GM23248 (cell line): ENCODE measurements at regions not wholly inside any gene's neighbourhood (a gene's known extent, or its start where the extent isn't known, plus 50 kb on each side); places are given as distances from the start of the nearest gene placed in this dataset.

Experiments
- DNase-seq: peaks from one replicate; pipeline ENCODE4 v3.0.0-alpha.2; 2015
- H2AFZ ChIP-seq: fragments of 200-600 bp; sonication (generic); 2 replicates; pipeline ENCODE4 v1.6.1; 2016; ENCODE audit warnings: antibody characterized with exemption
- H3F3A ChIP-seq: fragments of 200-600 bp; sonication (generic); 2 replicates; pipeline ENCODE4 v1.6.1; 2016; ENCODE audit warnings: mild to moderate bottlenecking, antibody characterized with exemption, mixed run types; ENCODE audit not compliant: insufficient read depth
- H3K27ac ChIP-seq: fragments of 200-600 bp; sonication (generic); 2 replicates; pipeline ENCODE4 v1.5.1; 2016; ENCODE audit warnings: mild to moderate bottlenecking
- H3K27me3 ChIP-seq: fragments of 200-600 bp; sonication (generic); replicated peaks from 2 replicates; pipeline ENCODE4 v1.6.1; 2016; ENCODE audit warnings: mild to moderate bottlenecking; ENCODE audit not compliant: insufficient read depth
- H3K36me3 ChIP-seq: fragments of 200-600 bp; sonication (generic); 2 replicates; pipeline ENCODE4 v1.6.1; 2016; ENCODE audit warnings: low read depth, mild to moderate bottlenecking
- H3K4me1 ChIP-seq: fragments of 200-600 bp; sonication (generic); 2 replicates; pipeline ENCODE4 v1.6.1; 2016; ENCODE audit warnings: mild to moderate bottlenecking; ENCODE audit not compliant: insufficient read depth
- H3K4me2 ChIP-seq: fragments of 200-600 bp; sonication (generic); one replicate; pipeline ENCODE4 v1.6.1; 2016; ENCODE audit warnings: mild to moderate bottlenecking; ENCODE audit not compliant: unreplicated experiment
- H3K4me3 ChIP-seq: fragments of 200-600 bp; sonication (generic); 2 replicates; pipeline ENCODE4 v1.5.1; 2016; ENCODE audit warnings: mild to moderate bottlenecking
- H3K79me2 ChIP-seq: fragments of 200-600 bp; sonication (generic); 2 replicates; pipeline ENCODE4 v1.6.1; 2016; ENCODE audit warnings: mild to moderate bottlenecking; ENCODE audit not compliant: insufficient read depth
- H3K9ac ChIP-seq: fragments of 200-600 bp; sonication (generic); 2 replicates; pipeline ENCODE4 v1.6.1; 2016; ENCODE audit warnings: mild to moderate bottlenecking
- H3K9me2 ChIP-seq: fragments of 200-600 bp; sonication (generic); 2 replicates; pipeline ENCODE4 v1.6.1; 2016; ENCODE audit warnings: mixed run types, mild to moderate bottlenecking, moderate library complexity; ENCODE audit not compliant: insufficient read depth
- H3K9me3 ChIP-seq: fragments of 200-600 bp; sonication (generic); one replicate; pipeline ENCODE4 v1.6.1; 2017; ENCODE audit warnings: low read depth
- H4K20me1 ChIP-seq: fragments of 200-600 bp; sonication (generic); 2 replicates; pipeline ENCODE4 v1.6.0; 2016; ENCODE audit not compliant: insufficient read depth
- EZH2 ChIP-seq: fragments of 200-600 bp; sonication (generic); IDR thresholded peaks from 2 replicates; pipeline ENCODE4 v1.6.1; 2018; ENCODE audit warnings: antibody characterized with exemption, mild to moderate bottlenecking; ENCODE audit not compliant: insufficient read depth, poor library complexity, severe bottlenecking
- EZH2phosphoT487 ChIP-seq: fragments of 200-600 bp; sonication (generic); IDR thresholded peaks from 2 replicates; pipeline ENCODE4 v1.6.1; 2018; ENCODE audit warnings: antibody characterized with exemption, moderate library complexity, mild to moderate bottlenecking, low read depth; ENCODE audit not compliant: insufficient read depth
- WGBS, 2 experiments: methylation state at CpG; one replicate each; pipeline ENCODE4 v1.1.6; 2015 to 2017; ENCODE audit warnings: low lambda C conversion rate in 2 of 2, low coverage in 1 of 2; ENCODE audit errors: missing lambda C conversion rate in 2 of 2; 5-methylcytosine and 5-hydroxymethylcytosine counted together
- in situ Hi-C: fragments of 300-500 bp; cut with MboI; formaldehyde crosslinking; loops from 2 replicates; pipeline ENCODE4 v1.15.0; 2020

DNA sequence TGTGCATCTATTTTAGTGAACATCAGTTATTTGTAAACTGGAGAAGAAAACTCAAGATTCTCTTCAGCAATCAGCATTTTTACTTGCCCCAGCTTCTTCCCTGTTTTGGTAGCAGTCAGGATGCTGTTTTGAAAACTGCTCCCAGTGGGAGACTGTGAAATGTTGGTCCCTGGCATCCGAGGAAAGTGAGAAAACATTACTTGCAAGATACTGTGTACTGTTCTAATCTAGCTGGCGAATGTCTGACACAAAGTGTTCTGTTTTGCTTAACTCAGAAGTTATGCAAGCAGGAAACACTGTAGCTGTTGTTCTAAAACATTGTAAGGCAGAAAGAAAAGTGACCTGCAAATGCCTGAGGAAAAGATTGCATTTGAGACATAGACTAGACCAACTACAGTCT, 171.8 kb upstream of the POM121L12 start:
- Histone ChIP-seq H3K27me3 (no peaks in the 10 kb centered on the region), H3K9me2 (no peaks in the 10 kb centered on the region), H3K9me3 (no peaks in the 10 kb centered on the region), H3K9ac (no peak overlapping the region), H3K4me2 (no peak overlapping the region), H3F3A (no peaks in the 10 kb centered on the region), H3K27ac (no peak overlapping the region), H3K4me3 (no peak overlapping the region), H4K20me1 (no peaks in the 10 kb centered on the region), H3K4me1 (no peaks in the 10 kb centered on the region), H3K36me3 (no peaks in the 10 kb centered on the region), H3K79me2 (no peaks in the 10 kb centered on the region), H2AFZ (no peak overlapping the region)
- in situ Hi-C loops = no loop called here
- DNase-seq = no peak
- WGBS, 2 experiments = 0% methylated on average over 2 of the region's 2 CpGs
- TF ChIP-seq EZH2 (no peak), EZH2phosphoT487 (no peak)

DNA sequence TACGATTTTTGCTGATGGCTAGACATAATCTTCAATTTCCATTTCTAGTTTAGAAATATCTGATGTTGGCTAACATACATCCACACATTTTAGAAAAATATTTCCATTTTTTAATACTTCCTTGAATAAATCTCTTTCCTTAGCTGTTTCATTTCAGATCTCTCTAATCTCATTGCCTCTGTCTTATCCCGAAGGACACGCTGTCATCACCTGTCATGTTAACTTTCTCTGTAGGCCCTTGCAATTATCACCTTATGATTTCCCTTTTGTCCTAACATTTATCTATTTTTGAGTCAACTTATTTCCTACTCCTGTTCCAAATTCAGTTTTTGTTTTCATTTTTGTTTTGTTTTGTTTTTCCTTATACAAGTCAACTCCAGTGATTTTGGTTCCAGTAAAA, 173.1 kb upstream of the POM121L12 start:
- H3K27ac ChIP-seq = no peak overlapping the region
- in situ Hi-C loops = no loop called here
- no peak for DNase-seq
- H3K4me3 ChIP-seq = no peak overlapping the region
- no peaks in the 10 kb centered on the region for H3K9me3 ChIP-seq
- TF ChIP-seq EZH2 = no peak
- no peak for TF ChIP-seq EZH2phosphoT487
- no peaks in the 10 kb centered on the region for H3K79me2 ChIP-seq
- H3K36me3 ChIP-seq = no peaks in the 10 kb centered on the region
- no peak overlapping the region for H3K4me2 ChIP-seq
- 27 to 35% methylated on average over 3 of the region's 3 CpGs for WGBS, 2 experiments
- H2AFZ ChIP-seq = no peak overlapping the region
- H3K9me2 ChIP-seq = no peaks in the 10 kb centered on the region
- H4K20me1 ChIP-seq = no peaks in the 10 kb centered on the region
- no peaks in the 10 kb centered on the region for H3F3A ChIP-seq
- no peaks in the 10 kb centered on the region for H3K27me3 ChIP-seq
- H3K9ac ChIP-seq = no peak overlapping the region
- H3K4me1 ChIP-seq = no peaks in the 10 kb centered on the region

GRCh38 chr7:52857367-52857766, 178.1 kb upstream of the POM121L12 start:
- WGBS, 2 experiments = 0 to 2% methylated on average over 1 of the region's 1 CpG
- Histone ChIP-seq H3K9me3 (peaks cover 2% of the 10 kb centered on the region), H3K36me3 (no peaks in the 10 kb centered on the region), H3K9me2 (no peaks in the 10 kb centered on the region), H3K4me2 (no peak overlapping the region), H3K4me1 (no peaks in the 10 kb centered on the region), H3K27me3 (no peaks in the 10 kb centered on the region), H4K20me1 (no peaks in the 10 kb centered on the region), H2AFZ (no peak overlapping the region), H3K4me3 (no peak overlapping the region), H3K79me2 (no peaks in the 10 kb centered on the region), H3F3A (no peaks in the 10 kb centered on the region), H3K27ac (no peak overlapping the region), H3K9ac (no peak overlapping the region)
- TF ChIP-seq EZH2 = no peak
- TF ChIP-seq EZH2phosphoT487 = no peak
- no peak for DNase-seq
- in situ Hi-C loops = no loop called here

- Histone ChIP-seq H3K9me3 (peaks cover 3% of the 10 kb centered on the region), H3K4me1 (no peaks in the 10 kb centered on the region), H3K4me3 (no peak overlapping the region), H3K27me3 (no peaks in the 10 kb centered on the region), H4K20me1 (no peaks in the 10 kb centered on the region), H3F3A (no peaks in the 10 kb centered on the region), H2AFZ (no peak overlapping the region), H3K79me2 (no peaks in the 10 kb centered on the region), H3K9ac (no peak overlapping the region), H3K9me2 (no peaks in the 10 kb centered on the region), H3K27ac (no peak overlapping the region), H3K4me2 (no peak overlapping the region), H3K36me3 (no peaks in the 10 kb centered on the region)
- in situ Hi-C loops = no loop called here
- 2 to 6% methylated on average over 1 of the region's 1 CpG for WGBS, 2 experiments
- DNase-seq = no peak
- TF ChIP-seq EZH2 = no peak
These were observed 180.8 kb upstream of the POM121L12 start for GRCh38 chr7:52854681-52855080.

DNA sequence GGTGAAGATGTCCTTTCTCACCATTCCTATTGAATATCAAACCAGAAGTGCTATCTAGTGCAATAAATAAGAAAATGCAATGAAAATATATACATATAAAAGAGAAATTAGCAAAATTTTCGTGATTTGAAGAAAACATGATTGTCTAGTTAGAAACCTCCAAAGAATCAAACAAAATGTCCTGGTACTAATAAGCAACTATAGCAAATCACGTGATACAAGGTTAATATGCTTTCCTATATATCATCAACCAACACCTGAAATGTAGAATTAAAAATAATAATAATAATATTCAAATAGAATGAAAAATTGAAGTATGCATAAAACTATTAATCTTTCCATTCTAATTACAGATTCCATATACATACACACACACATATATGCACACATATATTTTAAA, 183.9 kb upstream of the POM121L12 start:
- Histone ChIP-seq H4K20me1 (no peaks in the 10 kb centered on the region), H3K4me1 (no peaks in the 10 kb centered on the region), H3K9me2 (no peaks in the 10 kb centered on the region), H3K36me3 (no peaks in the 10 kb centered on the region), H2AFZ (no peak overlapping the region), H3K27me3 (no peaks in the 10 kb centered on the region), H3F3A (no peaks in the 10 kb centered on the region), H3K4me3 (no peak overlapping the region), H3K9me3 (peaks cover 3% of the 10 kb centered on the region), H3K79me2 (no peaks in the 10 kb centered on the region), H3K9ac (no peak overlapping the region), H3K4me2 (no peak overlapping the region), H3K27ac (no peak overlapping the region)
- TF ChIP-seq EZH2 (no peak), EZH2phosphoT487 (no peak)
- in situ Hi-C loops = no loop called here
- no peak for DNase-seq
- WGBS, 2 experiments = 0 to 2% methylated on average over 2 of the region's 2 CpGs
